ENCODE measurements at regions not wholly inside any gene's neighbourhood (a gene's known extent, or its start where the extent isn't known, plus 50 kb on each side); places are given as distances from the start of the nearest gene placed in this dataset.
"Not testable (repeated sequence)": the region's sequence is repeated elsewhere in the genome, so short reads cannot be mapped to it uniquely, and the experiment has no call there.

DNA sequence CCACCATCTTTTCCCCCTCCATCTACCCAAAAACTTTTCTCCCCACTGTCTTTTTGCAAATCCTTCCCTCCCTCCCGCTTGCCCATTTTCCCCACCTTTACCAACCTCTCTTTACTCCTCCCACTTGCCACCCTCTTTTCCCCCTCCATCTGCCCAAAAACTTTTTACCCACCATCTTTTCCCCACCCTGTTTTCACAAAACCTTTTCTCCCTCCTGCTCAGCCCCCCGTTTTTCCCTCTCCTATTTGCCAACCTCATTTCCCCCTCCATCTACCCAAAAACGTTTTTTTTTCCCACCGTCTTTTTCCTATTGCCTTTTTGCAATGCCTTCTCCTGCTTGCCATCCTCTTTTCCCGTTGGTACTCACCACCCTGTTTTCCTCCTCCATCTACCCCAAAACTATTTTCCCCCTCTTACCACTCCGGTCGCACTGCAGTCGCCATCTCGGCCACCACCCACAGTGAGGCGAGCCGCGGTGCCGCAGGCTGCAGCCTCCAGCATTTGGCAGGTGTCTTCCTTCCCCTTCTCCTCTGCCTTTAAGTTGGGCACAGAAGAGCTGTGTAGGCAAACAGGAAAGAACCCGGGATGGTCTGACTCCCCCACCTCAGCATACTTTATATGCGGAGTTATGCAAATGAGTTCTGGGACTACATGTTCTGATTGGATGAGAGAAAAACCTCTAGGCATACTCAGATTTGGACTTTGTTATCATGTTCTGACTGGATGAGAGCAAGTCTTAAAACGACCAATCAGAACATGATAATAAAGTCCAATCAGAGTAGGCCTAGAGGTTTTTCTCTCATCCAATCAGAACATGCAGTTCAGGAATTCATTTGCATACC, 121.2 kb upstream of the VPREB1 start:
- no peak for DNase-seq (ENCODE audit: extremely low read depth in 1 of 2, low read depth in 1 of 2)

GRCh38 chr22:22122348-22123117, 122.1 kb upstream of the VPREB1 start:
- DNase-seq (ENCODE audit: extremely low read depth in 1 of 2, low read depth in 1 of 2) = no peak

DNA sequence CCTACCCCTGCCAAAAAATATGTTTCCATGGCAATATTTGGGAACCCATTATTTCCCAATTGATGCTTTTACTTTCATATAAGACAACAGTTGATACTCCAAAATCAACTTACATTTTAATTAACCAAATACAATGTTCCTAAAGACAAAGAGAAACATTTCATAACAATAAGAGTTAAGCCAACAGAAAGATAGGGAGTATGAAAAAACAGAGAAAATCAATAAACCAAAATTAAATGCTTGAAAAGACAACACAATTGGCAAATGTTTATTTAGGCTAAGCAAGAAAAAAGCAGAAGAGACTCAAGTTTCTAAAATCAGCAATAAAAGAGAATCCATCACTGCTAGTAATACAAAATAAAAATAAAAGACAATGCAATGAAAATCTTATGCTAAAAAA, 123.1 kb upstream of the VPREB1 start:
- DNase-seq (ENCODE audit: extremely low read depth in 1 of 2, low read depth in 1 of 2) = no peak

- DNase-seq (ENCODE audit: extremely low read depth in 1 of 2, low read depth in 1 of 2) = no peak
Observed at GRCh38 chr22:22120160-22120559, 124.4 kb upstream of the VPREB1 start.

DNA sequence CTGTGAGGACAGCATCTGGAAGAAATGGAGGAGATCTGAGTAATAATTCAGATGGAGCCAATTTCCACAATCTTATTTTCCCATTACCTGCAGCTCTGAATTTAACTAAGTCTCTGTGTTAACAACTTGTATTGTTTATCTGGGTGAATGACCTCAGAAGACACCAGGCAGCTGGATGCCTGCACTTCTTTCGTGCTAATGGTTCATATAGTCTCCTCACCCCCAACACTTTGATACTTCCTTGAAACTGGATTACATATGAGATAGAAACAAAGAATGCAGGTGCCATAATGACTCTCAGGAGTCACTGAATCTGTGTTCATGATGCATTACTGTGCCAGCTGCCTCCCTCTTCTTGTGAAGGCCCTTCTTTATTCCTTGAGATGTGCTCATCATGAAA, 125.6 kb upstream of the VPREB1 start:
- no peak for DNase-seq (ENCODE audit: extremely low read depth in 1 of 2, low read depth in 1 of 2)

- not testable (repeated sequence) for DNase-seq (ENCODE audit: extremely low read depth in 1 of 2, low read depth in 1 of 2)
Observed at GRCh38 chr22:22117864-22118544, 126.6 kb upstream of the VPREB1 start.

- DNase-seq (ENCODE audit: extremely low read depth in 1 of 2, low read depth in 1 of 2) = not testable (repeated sequence)
Observed at GRCh38 chr22:22116997-22117770, 127.4 kb upstream of the VPREB1 start.

DNA sequence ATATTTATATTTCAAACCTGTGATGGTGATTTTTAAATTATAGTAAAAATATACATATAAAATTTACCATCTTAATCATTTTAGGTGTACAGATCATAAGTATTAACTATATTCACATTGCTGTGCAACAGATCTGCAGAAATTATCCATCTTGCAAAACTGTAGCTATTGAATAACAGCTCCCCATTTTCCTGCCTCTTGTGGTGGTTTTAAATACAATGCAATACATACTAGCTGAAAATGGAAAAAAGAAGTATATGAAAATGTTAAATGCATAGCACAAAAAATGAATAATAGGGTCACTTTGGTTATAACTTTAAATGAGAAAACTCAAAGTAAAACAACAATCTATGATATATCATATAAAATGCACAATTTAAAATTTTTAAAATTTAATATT, 130.9 kb upstream of the VPREB1 start:
- no peak for DNase-seq (ENCODE audit: extremely low read depth in 1 of 2, low read depth in 1 of 2)

DNA sequence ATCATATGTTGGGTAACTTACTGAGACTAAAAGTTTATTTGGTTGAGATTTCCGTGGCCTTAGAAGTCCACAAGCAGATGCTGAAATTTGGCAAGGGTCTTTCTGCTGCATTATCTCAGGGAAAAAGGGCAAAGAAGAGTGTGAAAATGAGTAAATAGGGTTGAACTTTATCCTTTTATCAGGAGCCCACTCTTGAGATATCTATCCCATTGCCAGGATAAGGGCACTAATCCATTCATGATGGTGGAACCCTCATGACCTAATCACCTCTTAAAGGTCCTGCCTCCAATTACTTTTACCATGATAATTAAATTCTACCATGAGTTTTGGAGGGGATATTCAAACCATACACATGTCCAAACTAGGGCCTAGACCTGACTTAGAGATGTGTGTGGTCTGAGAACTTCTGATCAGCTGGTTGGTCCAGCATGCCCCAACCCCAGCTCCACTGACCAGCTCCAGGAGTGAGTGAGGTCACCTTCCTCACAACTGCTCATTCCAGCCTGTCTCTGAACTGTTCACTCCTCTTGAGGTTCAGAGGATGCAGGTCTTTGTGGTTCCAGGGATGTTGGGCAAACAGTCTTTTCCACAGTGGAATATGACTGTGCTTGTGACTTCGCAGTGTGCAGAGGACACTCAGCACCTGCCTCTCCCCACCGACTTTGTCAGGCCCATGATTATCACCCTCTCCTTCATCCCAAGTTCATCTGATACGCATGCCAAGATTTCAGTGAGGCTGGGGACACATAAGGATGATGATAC, 130.1 kb upstream of the TOP3B start:
- DNase-seq (ENCODE audit: extremely low read depth in 1 of 2, low read depth in 1 of 2) = no peak

DNA sequence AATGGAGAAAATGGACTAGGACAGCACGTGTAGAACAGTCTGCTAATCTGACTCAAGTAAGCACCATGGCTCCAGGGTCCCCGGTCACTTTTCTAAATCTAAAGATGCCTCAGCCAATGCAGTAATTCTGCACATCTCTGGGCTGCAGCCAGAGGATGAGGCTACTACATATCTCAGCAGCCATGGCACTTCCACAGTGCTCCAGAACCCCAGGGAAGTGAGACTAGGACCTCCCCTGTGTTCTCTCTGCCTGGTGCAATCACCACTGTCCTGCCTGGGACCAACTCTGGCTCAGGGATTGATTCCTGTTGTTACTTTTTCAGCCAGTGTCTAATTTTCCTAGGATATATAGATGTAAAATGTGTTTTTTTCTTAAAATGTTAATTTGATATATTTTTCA, 129.4 kb upstream of the TOP3B start:
- no peak for DNase-seq (ENCODE audit: extremely low read depth in 1 of 2, low read depth in 1 of 2)

GRCh38 chr22:22111267-22111751, 128.7 kb upstream of the TOP3B start:
- DNase-seq (ENCODE audit: extremely low read depth in 1 of 2, low read depth in 1 of 2) = no peak

DNA sequence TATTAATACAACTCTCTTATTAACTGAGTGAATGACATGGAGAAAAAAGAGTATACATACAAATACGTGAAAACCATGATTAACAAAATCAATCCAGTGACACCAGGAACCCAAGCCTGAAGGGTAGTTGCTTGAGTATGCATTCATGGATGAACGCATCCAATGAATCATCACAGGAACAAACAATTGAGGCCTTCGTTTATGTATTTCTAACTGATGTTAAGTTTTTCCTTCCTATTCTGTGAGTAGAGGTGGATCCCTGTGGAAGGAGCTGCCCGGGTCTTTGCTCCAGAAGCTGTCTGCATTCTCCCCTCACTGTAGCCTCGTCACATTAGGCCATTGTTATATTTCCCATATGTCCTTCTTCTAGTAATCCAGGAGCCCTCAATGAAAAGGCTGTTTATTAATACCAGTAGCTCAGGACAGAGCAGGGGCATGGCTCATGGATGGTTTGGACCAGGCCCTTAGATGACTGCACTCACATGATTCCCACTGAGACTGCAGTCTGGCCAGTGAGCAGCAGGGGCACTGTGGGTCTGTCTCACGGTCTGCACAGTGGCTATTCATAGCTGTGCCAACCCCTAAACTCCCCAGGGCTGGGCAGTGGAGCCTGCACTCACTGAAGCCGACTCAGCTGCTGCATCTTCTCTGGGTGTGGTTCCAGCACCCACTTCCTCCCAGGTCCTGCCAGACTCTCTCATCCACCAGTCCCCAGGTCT, 128.1 kb upstream of the TOP3B start:
- DNase-seq (ENCODE audit: extremely low read depth in 1 of 2, low read depth in 1 of 2) = no peak

- DNase-seq (ENCODE audit: extremely low read depth in 1 of 2, low read depth in 1 of 2) = no peak
Observed at GRCh38 chr22:22109693-22110466, 127.3 kb upstream of the TOP3B start.

DNA sequence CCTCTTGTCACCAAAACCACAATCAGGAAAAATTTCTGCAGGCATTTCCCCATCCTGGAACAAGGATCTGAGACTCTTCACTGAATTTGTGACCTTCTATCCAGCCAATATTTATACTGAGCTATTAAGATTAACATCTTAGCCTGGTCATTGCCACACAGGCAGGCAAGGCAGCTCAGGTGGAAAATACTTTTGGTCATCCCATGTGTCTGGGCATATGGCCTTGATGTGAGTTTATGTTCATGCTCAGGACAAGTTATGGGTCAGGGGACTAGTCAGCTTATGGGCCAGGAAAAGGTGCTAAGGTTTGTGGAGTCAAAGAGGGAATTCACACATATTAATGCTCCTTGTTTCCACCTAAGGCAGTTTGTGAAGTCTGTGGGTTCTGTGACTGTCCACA, 124.3 kb upstream of the TOP3B start:
- no peak for DNase-seq (ENCODE audit: extremely low read depth in 1 of 2, low read depth in 1 of 2)

DNA sequence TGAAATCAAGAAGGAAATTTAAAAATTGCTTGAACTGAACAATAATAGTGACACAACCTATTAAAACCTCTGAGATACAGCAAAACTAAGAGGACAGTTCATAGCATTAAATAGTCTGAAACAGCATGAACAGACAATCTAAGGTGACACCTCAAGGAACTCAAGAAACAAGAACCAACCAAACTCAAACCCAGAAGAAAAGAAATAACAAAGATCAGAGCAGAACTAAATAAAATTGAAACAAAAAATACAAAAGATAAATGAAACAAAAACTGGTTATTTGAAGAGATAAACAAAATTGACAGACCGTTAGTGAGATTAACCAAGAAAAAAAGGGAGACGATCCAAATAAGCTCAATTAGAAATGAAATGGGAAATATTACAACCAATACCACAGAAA, 122.8 kb upstream of the TOP3B start:
- no peak for DNase-seq (ENCODE audit: extremely low read depth in 1 of 2, low read depth in 1 of 2)

DNA sequence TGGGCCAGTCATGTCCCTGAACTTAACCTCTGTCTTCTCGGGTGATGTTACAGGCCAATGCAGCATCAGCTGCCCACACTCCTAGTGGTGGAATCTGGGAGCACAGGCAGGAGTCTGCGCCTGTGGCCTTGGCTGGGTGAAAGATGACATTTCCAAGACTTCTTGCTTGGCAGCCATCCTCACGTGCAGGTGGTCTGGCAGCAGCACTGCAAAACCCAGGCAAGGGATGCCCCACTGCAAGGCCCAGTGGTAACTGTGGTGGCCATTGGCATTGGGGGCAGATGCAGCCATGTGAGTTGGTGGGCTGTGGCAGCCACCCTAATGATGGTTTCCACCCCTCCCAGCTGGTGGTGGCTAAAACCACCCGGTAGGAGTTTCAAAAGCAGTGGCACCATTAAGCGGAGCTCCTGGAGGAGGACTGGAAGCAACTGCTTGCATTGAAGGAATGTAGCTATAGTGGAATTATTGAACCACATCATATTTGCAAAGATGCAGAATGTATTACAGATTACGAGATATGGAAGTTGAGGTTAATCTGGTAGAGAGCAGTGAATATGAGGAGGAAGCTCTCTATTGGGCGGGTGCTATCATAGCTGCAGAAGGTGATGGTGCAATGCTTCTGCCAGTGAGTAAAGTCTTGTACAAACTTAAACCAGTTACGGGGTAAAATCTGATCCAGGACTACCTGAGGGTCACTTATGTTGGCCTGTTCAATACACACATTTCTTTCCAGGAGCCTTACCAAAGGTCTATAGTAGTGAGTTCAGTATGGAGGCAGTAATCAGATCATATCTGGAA, 120.7 kb upstream of the TOP3B start:
- DNase-seq (ENCODE audit: extremely low read depth in 1 of 2, low read depth in 1 of 2) = no peak

DNA sequence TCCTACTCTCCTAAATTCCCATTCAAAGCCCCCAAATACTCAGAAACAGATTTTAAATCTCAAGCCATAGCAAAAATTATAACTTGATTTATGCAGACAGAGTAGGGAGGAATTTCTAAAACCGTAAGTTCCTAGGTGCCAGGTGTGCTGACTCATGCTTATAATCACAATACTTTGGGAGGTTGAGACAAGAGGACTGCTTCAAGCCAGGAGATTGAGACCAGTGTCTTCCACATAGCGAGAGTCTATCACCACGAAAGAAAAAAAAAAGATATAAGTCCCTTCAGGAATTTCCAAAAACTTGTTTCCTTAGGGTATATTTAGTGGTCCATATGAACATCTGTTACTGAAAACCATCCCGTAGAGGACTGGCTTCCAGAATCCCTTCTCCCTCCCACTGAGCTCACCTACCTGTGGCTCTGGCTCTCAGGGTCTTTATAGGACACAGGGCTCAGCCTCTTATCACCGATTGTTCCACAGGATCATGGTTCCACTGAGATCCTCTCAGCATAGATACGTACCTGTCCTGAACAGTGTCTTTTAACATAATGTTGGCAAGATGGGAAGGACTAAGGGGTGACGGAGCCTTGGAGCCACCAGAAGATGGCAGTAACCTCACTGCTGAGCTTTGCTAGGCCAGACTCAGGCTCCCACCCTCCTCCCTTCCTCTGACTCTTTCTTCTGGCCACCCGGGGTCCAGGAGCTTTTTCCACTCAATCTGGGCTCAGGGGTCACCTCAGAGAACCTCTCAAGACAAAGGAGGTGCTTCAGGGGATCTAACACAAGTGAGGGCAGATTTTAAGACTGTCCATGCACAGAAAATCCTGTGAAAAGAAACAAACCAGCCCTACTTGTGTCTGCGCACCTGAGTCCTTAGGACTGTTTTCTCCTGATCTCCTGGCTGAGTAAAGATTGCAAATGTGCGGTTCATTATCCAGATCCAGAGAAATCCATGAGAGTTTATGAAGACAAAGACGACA, 117.5 kb upstream of the TOP3B start:
- no peak for DNase-seq (ENCODE audit: extremely low read depth in 1 of 2, low read depth in 1 of 2)
